ENCODE measurements at regions not wholly inside any gene's neighbourhood (a gene's known extent, or its start where the extent isn't known, plus 50 kb on each side); places are given as distances from the start of the nearest gene placed in this dataset.

GRCh38 chr16:5482256-5482655 is 384.7 kb upstream of the EEF2KMT start:
- TF ChIP-seq BACH2 (CRISPR knock-in tag; IDR thresholded peaks at IDR 0.05; ENCODE audit: borderline replicate concordance) (no peak), ZFP30 (CRISPR knock-in tag; IDR thresholded peaks at IDR 0.05) (no peak), PATZ1 (CRISPR knock-in tag; IDR thresholded peaks at IDR 0.05; ENCODE audit: borderline replicate concordance) (no peak)

Measured in SK-N-SH treated with all-trans-retinoic acid at 6 μM for 48 hours (cell line).